ENCODE measurements at regions not wholly inside any gene's neighbourhood (a gene's known extent, or its start where the extent isn't known, plus 50 kb on each side); places are given as distances from the start of the nearest gene placed in this dataset.

DNA sequence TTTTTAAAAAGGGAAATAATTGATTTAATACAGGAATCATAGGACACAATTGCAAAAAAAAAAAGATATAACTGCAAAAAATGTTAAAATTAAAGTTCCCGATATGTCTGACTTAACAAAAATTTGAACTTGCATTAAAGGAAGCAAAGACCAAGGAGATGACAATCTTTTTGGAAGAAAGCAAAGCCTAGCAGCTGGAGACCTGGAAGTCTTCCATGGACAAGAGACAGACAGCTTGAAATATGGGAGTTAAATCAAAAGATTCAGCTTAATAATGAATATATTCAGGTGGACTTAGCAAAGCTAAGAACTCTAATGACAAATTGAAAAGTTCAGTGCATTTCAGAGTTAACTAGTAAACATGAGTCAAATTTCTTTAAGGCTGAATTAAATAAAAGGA, 568.7 kb upstream of the RGMB start:
- H3K36me3 Mint-ChIP-seq = no peaks in the 10 kb centered on the region
- H3K4me3 Mint-ChIP-seq = no peak overlapping the region
- Histone ChIP-seq H3K27me3 (ENCODE audit: control insufficient read depth, insufficient read depth, low read length) (no peaks in the 10 kb centered on the region), H3K4me3 (ENCODE audit: low read length) (no peak overlapping the region), H3K4me1 (ENCODE audit: control insufficient read depth, insufficient read depth, low read length) (no peaks in the 10 kb centered on the region), H3K27ac (ENCODE audit: low read length) (no peak overlapping the region), H3K36me3 (ENCODE audit: control insufficient read depth, insufficient read depth, low read length) (no peaks in the 10 kb centered on the region), H3K9me3 (ENCODE audit: control insufficient read depth, insufficient read depth, low read length) (no peaks in the 10 kb centered on the region)
- DNase-seq (no peak), ATAC-seq (no peak)
- TF ChIP-seq, protein P1, sequence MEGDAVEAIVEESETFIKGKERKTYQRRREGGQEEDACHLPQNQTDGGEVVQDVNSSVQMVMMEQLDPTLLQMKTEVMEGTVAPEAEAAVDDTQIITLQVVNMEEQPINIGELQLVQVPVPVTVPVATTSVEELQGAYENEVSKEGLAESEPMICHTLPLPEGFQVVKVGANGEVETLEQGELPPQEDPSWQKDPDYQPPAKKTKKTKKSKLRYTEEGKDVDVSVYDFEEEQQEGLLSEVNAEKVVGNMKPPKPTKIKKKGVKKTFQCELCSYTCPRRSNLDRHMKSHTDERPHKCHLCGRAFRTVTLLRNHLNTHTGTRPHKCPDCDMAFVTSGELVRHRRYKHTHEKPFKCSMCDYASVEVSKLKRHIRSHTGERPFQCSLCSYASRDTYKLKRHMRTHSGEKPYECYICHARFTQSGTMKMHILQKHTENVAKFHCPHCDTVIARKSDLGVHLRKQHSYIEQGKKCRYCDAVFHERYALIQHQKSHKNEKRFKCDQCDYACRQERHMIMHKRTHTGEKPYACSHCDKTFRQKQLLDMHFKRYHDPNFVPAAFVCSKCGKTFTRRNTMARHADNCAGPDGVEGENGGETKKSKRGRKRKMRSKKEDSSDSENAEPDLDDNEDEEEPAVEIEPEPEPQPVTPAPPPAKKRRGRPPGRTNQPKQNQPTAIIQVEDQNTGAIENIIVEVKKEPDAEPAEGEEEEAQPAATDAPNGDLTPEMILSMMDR (IDR thresholded peaks at IDR 0.05) = no peak
- H3K4me1 Mint-ChIP-seq = no peaks in the 10 kb centered on the region
- H3K9me3 Mint-ChIP-seq = peaks cover 10 to 13% of the 10 kb centered on the region in 2 donors
- H3K27me3 Mint-ChIP-seq (ENCODE audit: low read depth in 2 of 2) = no peaks in the 10 kb centered on the region
- intact Hi-C loops (cut with micrococcal nuclease) = no loop called here
- 100% methylated on average over 1 of the region's 1 CpG for WGBS (ENCODE audit: insufficient coverage)
- no peak overlapping the region for H3K27ac Mint-ChIP-seq

DNA sequence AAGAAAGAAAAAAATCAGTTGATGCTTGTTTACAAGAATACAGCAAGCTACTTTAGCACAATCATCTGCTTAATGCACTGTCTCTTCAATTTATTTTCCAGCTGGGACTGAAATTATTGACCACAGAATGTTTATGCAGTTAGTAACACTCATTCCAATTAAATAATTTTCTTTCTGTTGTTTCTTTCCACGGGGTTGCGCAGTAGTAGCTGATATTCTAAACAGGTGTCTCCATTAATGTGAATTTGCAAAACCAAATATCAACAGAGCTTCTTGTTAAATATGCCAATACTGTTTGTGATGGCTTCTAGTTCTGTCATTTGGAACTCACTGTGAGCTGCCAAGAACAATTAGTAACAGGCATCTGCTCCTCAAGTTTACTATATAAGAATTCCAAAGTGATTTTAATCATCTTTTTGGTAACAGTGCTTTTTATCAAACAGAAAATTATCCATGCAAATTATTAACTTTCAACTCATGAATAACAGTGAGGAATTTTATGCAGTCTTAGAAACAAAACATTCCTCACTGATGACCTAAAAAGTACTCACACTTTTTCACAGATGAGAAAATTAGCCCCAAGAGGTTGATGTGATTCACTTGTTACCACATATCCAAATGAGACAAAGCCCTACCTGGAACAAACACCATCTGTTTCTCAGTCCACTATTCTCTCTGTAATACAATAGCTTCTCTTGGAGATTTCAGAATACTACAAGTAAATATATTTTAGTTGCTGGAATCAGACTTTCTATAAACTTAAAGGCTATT, 567.6 kb upstream of the RGMB start:
- TF ChIP-seq, protein P1 (IDR thresholded peaks at IDR 0.05) = no peak
- no peaks in the 10 kb centered on the region for H3K4me1 ChIP-seq (ENCODE audit: control insufficient read depth, insufficient read depth, low read length)
- no peaks in the 10 kb centered on the region for H3K36me3 Mint-ChIP-seq
- ATAC-seq (no peak), DNase-seq (no peak)
- no peaks in the 10 kb centered on the region for H3K27me3 ChIP-seq (ENCODE audit: control insufficient read depth, insufficient read depth, low read length)
- no peak overlapping the region for H3K27ac Mint-ChIP-seq
- H3K4me3 ChIP-seq (ENCODE audit: low read length) = no peak overlapping the region
- H3K9me3 ChIP-seq (ENCODE audit: control insufficient read depth, insufficient read depth, low read length) = no peaks in the 10 kb centered on the region
- no peak overlapping the region for H3K27ac ChIP-seq (ENCODE audit: low read length)
- H3K4me1 Mint-ChIP-seq = no peaks in the 10 kb centered on the region
- intact Hi-C loops (cut with micrococcal nuclease) = no loop called here
- H3K4me3 Mint-ChIP-seq = no peak overlapping the region
- peaks cover 12 to 13% of the 10 kb centered on the region in 2 donors for H3K9me3 Mint-ChIP-seq
- H3K36me3 ChIP-seq (ENCODE audit: control insufficient read depth, insufficient read depth, low read length) = no peaks in the 10 kb centered on the region
- 94% methylated on average over 2 of the region's 2 CpGs for WGBS (ENCODE audit: insufficient coverage)
- no peaks in the 10 kb centered on the region for H3K27me3 Mint-ChIP-seq (ENCODE audit: low read depth in 2 of 2)

DNA sequence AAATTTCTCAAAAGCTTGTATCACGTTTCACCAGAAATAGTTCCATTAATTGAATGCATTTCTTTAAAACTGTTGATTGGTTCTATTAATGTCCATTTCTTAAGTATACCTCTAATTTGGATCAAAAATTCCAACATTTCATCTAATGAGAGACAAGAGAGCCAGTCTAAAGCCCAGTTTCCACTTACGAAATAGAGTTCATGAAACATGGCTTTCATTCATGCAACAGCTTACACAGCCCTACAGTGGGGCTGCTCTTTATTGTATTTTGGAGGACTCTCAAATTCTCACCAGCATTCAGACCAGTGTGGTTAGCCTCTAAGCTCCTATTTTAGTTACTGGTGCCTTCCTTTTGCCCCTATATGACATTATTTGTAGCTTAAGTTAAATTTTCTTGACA, 566.9 kb upstream of the RGMB start:
- no peaks in the 10 kb centered on the region for H3K36me3 ChIP-seq (ENCODE audit: control insufficient read depth, insufficient read depth, low read length)
- H3K4me1 ChIP-seq (ENCODE audit: control insufficient read depth, insufficient read depth, low read length) = no peaks in the 10 kb centered on the region
- Mint-ChIP-seq H3K4me1 (no peaks in the 10 kb centered on the region), H3K27ac (no peak overlapping the region), H3K27me3 (ENCODE audit: low read depth in 2 of 2) (no peaks in the 10 kb centered on the region), H3K9me3 (peaks cover 12 to 13% of the 10 kb centered on the region in 2 donors), H3K36me3 (no peaks in the 10 kb centered on the region), H3K4me3 (no peak overlapping the region)
- DNase-seq = no peak
- H3K27ac ChIP-seq (ENCODE audit: low read length) = no peak overlapping the region
- H3K27me3 ChIP-seq (ENCODE audit: control insufficient read depth, insufficient read depth, low read length) = no peaks in the 10 kb centered on the region
- WGBS (ENCODE audit: insufficient coverage) = 0% methylated on average over 1 of the region's 2 CpGs
- H3K9me3 ChIP-seq (ENCODE audit: control insufficient read depth, insufficient read depth, low read length) = no peaks in the 10 kb centered on the region
- intact Hi-C loops (cut with micrococcal nuclease) = no loop called here
- H3K4me3 ChIP-seq (ENCODE audit: low read length) = no peak overlapping the region
- ATAC-seq = no peak
- TF ChIP-seq, protein P1 (IDR thresholded peaks at IDR 0.05) = no peak

DNA sequence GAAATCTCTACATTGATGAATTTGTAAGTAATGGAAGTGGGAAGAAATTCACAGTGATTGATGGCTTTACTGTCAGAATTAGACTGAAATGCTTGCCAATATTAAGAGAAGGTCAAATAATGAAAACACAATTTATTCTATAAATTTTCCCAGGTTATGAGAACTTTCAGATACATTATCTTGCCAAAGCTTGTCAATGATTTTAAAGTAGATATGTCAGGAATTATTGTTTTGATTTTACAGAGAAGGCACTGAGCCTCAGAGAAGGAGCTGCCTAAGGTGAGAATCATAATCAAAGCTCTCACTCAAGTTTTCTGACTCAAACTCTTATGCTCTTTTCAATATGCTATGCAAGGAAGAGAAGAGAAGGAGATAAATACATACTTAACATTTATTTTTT, 564.0 kb upstream of the RGMB start:
- Histone ChIP-seq H3K27me3 (ENCODE audit: control insufficient read depth, insufficient read depth, low read length) (no peaks in the 10 kb centered on the region), H3K36me3 (ENCODE audit: control insufficient read depth, insufficient read depth, low read length) (no peaks in the 10 kb centered on the region), H3K4me3 (ENCODE audit: low read length) (no peak overlapping the region), H3K9me3 (ENCODE audit: control insufficient read depth, insufficient read depth, low read length) (no peaks in the 10 kb centered on the region), H3K27ac (ENCODE audit: low read length) (no peak overlapping the region), H3K4me1 (ENCODE audit: control insufficient read depth, insufficient read depth, low read length) (no peaks in the 10 kb centered on the region)
- H3K9me3 Mint-ChIP-seq = peaks cover 11 to 15% of the 10 kb centered on the region in 2 donors
- TF ChIP-seq, protein P1 (IDR thresholded peaks at IDR 0.05) = no peak
- intact Hi-C loops (cut with micrococcal nuclease) = no loop called here
- ATAC-seq (no peak), DNase-seq (no peak)
- H3K27ac Mint-ChIP-seq = no peak overlapping the region
- no peaks in the 10 kb centered on the region for H3K4me1 Mint-ChIP-seq
- no peak overlapping the region for H3K4me3 Mint-ChIP-seq
- H3K27me3 Mint-ChIP-seq (ENCODE audit: low read depth in 2 of 2) = no peaks in the 10 kb centered on the region
- H3K36me3 Mint-ChIP-seq = no peaks in the 10 kb centered on the region
